Suprapubic skin (tissue), 4 donors: ENCODE measurements at regions not wholly inside any gene's neighbourhood (a gene's known extent, or its start where the extent isn't known, plus 50 kb on each side); places are given as distances from the start of the nearest gene placed in this dataset.
"Not testable (repeated sequence)": the region's sequence is repeated elsewhere in the genome, so short reads cannot be mapped to it uniquely, and the experiment has no call there.

Experiments
- DNase-seq, 2 donors: peaks; one replicate each; pipeline ENCODE4 v3.0.0-alpha.2; 2019; ENCODE audit warnings: low spot score in 2 of 2
- H3K27ac ChIP-seq: fragments of 200-600 bp; sonication (generic); one replicate; pipeline ENCODE4 v1.5.1; 2019
- H3K27me3 ChIP-seq: fragments of 200-600 bp; sonication (generic); one replicate; pipeline ENCODE4 v1.5.1; 2019
- H3K36me3 ChIP-seq: fragments of 200-600 bp; sonication (generic); one replicate; pipeline ENCODE4 v1.5.1; 2019
- H3K4me1 ChIP-seq: fragments of 200-600 bp; sonication (generic); one replicate; pipeline ENCODE4 v1.5.1; 2019
- H3K4me3 ChIP-seq: fragments of 200-600 bp; sonication (generic); one replicate; pipeline ENCODE4 v1.5.1; 2019; ENCODE audit warnings: mild to moderate bottlenecking
- H3K9me3 ChIP-seq: fragments of 200-600 bp; sonication (generic); one replicate; pipeline ENCODE4 v1.5.1; 2019
- EP300 ChIP-seq: sonication (generic); formaldehyde crosslinking; IDR thresholded peaks from one replicate; pipeline ENCODE4 v1.6.1; 2017; ENCODE audit warnings: antibody characterized with exemption
- POLR2A ChIP-seq, 2 donors: fragments of 450-650 bp; IDR thresholded peaks; one replicate each; pipeline ENCODE4 v1.6.1; 2017; ENCODE audit warnings: antibody characterized with exemption in 2 of 2, mild to moderate bottlenecking in 2 of 2, moderate library complexity in 2 of 2
- POLR2AphosphoS5 ChIP-seq, 3 donors: sonication (generic); formaldehyde crosslinking; IDR thresholded peaks; one replicate each; pipeline ENCODE4 v1.6.1; 2017; ENCODE audit warnings: antibody characterized with exemption in 3 of 3
- WGBS: methylation state at CpG from one replicate; pipeline ENCODE4 v1.1.5; 2018; 5-methylcytosine and 5-hydroxymethylcytosine counted together
- TF ChIP-seq, protein P1 (sequence below), 2 donors: fragments of 200-600 bp in 1 of 2; fragments of 450-650 bp in 1 of 2; sonication (generic) in 1 of 2; IDR thresholded peaks; one replicate each; pipeline ENCODE4 v1.5.1; 2016 to 2019; ENCODE audit warnings: antibody characterized with exemption in 2 of 2, mild to moderate bottlenecking in 1 of 2, moderate library complexity in 1 of 2

DNA sequence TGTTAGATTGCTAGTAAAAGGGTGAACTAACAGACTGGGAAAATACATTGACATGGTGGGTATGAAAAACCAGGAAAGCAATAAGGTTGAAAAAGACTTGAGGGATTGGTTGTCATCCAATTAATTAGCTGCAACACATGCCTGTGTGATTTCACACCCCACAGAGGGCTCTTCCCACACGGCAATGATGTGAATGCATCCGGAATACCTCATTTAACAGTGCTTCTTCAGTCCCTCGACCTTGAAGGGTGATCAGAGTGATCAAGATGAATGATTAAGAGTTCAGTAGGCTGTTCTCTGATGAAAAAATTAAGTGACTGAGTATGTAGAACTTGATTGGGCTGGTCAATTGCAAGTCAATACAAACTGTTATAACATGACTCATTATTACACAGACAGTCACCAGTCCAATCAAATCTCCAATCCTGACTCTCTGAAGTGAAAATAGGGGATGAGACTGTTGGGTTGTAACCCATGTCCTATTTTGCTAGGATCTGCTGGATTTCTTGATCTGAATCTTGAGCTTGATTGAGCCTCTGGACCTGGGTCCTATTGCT, 924.9 kb upstream of the FAM98A start:
- no peak for DNase-seq
- H3K27ac ChIP-seq = no peak overlapping the region
- no peak for TF ChIP-seq POLR2AphosphoS5 (IDR thresholded peaks at IDR 0.05)
- TF ChIP-seq, protein P1, sequence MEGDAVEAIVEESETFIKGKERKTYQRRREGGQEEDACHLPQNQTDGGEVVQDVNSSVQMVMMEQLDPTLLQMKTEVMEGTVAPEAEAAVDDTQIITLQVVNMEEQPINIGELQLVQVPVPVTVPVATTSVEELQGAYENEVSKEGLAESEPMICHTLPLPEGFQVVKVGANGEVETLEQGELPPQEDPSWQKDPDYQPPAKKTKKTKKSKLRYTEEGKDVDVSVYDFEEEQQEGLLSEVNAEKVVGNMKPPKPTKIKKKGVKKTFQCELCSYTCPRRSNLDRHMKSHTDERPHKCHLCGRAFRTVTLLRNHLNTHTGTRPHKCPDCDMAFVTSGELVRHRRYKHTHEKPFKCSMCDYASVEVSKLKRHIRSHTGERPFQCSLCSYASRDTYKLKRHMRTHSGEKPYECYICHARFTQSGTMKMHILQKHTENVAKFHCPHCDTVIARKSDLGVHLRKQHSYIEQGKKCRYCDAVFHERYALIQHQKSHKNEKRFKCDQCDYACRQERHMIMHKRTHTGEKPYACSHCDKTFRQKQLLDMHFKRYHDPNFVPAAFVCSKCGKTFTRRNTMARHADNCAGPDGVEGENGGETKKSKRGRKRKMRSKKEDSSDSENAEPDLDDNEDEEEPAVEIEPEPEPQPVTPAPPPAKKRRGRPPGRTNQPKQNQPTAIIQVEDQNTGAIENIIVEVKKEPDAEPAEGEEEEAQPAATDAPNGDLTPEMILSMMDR (IDR thresholded peaks at IDR 0.05) = no peak
- no peak for TF ChIP-seq POLR2A (IDR thresholded peaks at IDR 0.05)
- TF ChIP-seq EP300 = no peak
- no peaks in the 10 kb centered on the region for H3K4me1 ChIP-seq
- H3K36me3 ChIP-seq = no peaks in the 10 kb centered on the region
- H3K9me3 ChIP-seq = peaks cover 6% of the 10 kb centered on the region
- no peaks in the 10 kb centered on the region for H3K27me3 ChIP-seq
- 59% methylated on average over 3 of the region's 3 CpGs for WGBS
- no peak overlapping the region for H3K4me3 ChIP-seq

DNA sequence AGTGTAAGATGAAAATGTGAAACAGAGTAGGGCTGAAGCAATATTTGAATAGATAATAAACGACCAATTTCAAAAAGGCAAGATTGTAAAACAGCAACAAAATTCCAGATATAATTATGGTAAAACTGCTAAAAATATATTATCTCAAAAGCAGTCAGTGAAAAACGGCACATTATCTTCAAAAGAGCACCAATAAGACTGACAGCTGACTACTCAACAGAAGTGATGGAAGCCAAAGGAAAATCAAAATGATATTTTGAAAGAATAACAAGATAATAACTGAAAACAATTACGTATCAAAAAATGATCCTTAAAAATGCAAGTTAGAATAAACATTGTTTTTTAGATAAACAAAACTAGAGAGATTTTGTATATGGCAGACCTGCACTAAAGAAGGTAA, 920.6 kb upstream of the FAM98A start:
- H3K27ac ChIP-seq = no peak overlapping the region
- no peak for DNase-seq
- WGBS = 65% methylated on average over 3 of the region's 3 CpGs
- no peak overlapping the region for H3K4me3 ChIP-seq
- no peak for TF ChIP-seq EP300
- TF ChIP-seq, protein P1 (IDR thresholded peaks at IDR 0.05) = no peak
- H3K36me3 ChIP-seq = no peaks in the 10 kb centered on the region
- peaks cover 7% of the 10 kb centered on the region for H3K9me3 ChIP-seq
- no peaks in the 10 kb centered on the region for H3K27me3 ChIP-seq
- no peaks in the 10 kb centered on the region for H3K4me1 ChIP-seq

DNA sequence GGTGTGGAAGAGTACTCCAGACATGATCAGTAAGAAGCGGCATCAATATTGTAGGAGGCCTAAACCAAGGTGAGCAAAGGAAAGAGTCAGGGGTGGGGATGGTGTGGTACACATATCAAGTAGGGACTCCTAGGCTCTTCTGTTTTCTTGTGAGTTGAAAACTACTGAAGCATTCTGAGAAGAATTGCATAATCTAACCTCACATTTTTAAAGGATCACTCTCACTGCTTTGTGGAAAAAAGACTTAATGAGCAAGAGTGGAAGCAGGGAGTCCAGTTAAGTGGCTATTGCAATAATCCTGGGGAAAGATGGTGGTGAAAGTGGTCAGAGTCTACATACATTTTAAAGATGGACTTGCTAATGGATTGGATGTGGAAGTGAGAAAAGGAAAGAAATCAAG, 899.5 kb upstream of the FAM98A start:
- no peaks in the 10 kb centered on the region for H3K9me3 ChIP-seq
- H3K4me1 ChIP-seq = no peaks in the 10 kb centered on the region
- TF ChIP-seq POLR2AphosphoS5 (IDR thresholded peaks at IDR 0.05) = no peak
- DNase-seq = no peak
- H3K4me3 ChIP-seq = no peak overlapping the region
- 100% methylated on average over 1 of the region's 1 CpG for WGBS
- no peaks in the 10 kb centered on the region for H3K27me3 ChIP-seq
- no peak overlapping the region for H3K27ac ChIP-seq
- H3K36me3 ChIP-seq = no peaks in the 10 kb centered on the region

DNA sequence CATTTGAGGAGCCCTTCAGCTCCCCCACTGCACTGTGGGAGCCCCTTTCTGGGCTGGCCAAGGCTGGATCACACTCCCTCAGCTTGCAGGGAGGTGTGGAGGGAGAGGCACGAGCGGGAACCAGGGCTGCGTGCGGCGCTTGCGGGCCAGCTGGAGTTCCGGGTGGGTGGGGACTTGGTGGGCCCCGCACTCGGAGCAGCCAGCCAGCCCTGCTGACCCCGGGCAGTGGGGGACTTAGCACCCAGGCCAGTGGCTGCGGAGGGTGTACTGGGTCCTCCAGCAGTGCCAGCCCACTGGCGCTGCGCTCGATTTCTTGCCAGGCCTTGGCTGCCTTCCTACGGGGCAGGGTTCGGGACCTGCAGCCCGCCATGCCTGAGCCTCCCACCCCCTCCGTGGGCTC, 895.1 kb upstream of the FAM98A start:
- WGBS = 88% methylated on average over 7 of the region's 18 CpGs
- not testable (repeated sequence) for DNase-seq, H3K4me3 ChIP-seq, H3K36me3 ChIP-seq, H3K4me1 ChIP-seq, H3K9me3 ChIP-seq, H3K27me3 ChIP-seq, H3K27ac ChIP-seq

DNA sequence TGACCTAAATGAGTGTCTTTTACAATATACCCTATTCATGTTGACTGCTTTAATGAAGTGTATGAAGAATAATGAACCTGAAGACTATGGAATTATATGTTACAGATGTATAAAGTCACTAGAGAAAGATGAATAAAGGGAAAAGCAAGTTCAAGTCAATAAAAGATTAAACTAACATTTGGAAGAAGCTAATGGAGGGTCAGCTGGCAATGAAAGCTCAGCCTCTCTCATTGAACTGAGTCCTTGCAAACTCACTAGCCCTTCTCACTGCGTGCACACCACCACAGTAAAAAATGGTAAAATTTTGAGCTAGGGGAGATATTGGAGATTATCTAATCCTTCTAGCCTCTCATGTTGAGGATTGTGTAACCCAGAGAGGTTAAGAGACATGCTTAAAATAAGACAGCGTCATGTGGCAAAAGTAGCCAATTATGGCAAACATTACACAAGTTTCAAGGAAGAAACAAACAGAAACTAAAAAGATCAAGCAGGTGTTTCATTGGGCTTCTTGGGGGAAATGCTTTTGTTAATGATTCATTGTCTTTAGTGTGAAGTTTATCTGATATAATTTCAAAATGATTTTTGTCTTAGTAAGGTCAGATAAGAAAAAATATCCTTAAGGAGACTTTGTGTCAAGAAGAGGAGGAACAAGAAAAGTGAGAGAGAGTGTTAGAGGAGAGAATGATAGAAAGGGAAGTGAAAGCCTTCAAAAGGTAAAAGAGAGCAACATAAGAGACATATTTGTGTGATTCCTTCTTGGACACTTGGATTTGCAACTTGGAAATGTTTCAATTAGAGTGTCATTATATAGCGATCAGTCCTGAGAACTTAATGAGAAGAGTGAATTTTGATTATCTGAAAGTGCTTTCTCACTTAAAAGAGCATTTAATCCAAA, 893.7 kb upstream of the FAM98A start:
- no peak overlapping the region for H3K27ac ChIP-seq
- H3K9me3 ChIP-seq = no peaks in the 10 kb centered on the region
- 83% methylated on average over 3 of the region's 3 CpGs for WGBS
- H3K36me3 ChIP-seq = no peaks in the 10 kb centered on the region
- no peak overlapping the region for H3K4me3 ChIP-seq
- no peaks in the 10 kb centered on the region for H3K4me1 ChIP-seq
- DNase-seq = no peak
- TF ChIP-seq, protein P1 (IDR thresholded peaks at IDR 0.05) = no peak
- TF ChIP-seq EP300 = no peak
- no peak for TF ChIP-seq POLR2A (IDR thresholded peaks at IDR 0.05)
- TF ChIP-seq POLR2AphosphoS5 (IDR thresholded peaks at IDR 0.05) = no peak
- no peaks in the 10 kb centered on the region for H3K27me3 ChIP-seq

DNA sequence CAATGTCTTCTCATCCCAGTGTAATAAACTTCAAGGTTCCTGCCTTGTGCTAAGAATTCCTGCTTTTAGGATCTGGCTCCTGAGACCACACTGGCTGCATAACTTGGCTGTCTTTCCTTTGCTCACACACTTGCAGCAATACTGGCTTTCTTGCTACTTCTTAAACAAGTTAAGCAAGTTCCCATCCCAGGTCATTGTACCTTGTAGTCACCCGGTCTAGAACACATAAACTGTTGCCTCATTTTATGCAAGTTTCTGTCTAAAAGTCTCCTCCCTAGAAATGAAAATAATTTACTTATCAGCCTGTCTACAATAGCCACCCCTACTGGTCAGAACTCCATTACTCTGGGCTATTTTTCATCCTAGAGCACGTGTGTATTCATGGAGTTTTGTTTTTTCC, 887.9 kb upstream of the FAM98A start:
- Histone ChIP-seq H3K4me3 (no peak overlapping the region), H3K27ac (no peak overlapping the region), H3K36me3 (no peaks in the 10 kb centered on the region), H3K4me1 (no peaks in the 10 kb centered on the region), H3K9me3 (no peaks in the 10 kb centered on the region), H3K27me3 (no peaks in the 10 kb centered on the region)
- 45% methylated on average over 2 of the region's 2 CpGs for WGBS
- no peak for DNase-seq
- no peak for TF ChIP-seq POLR2AphosphoS5 (IDR thresholded peaks at IDR 0.05)
- TF ChIP-seq EP300 = no peak
- TF ChIP-seq, protein P1 (IDR thresholded peaks at IDR 0.05) = no peak
- no peak for TF ChIP-seq POLR2A (IDR thresholded peaks at IDR 0.05)
